ENCODE measurements at regions not wholly inside any gene's neighbourhood (a gene's known extent, or its start where the extent isn't known, plus 50 kb on each side); places are given as distances from the start of the nearest gene placed in this dataset.
"Not testable (repeated sequence)": the region's sequence is repeated elsewhere in the genome, so short reads cannot be mapped to it uniquely, and the experiment has no call there.

- no peak for DNase-seq (ENCODE audit: low read depth)
These were observed 155.3 kb downstream of the RAD51AP2 start for GRCh38 chr2:17362956-17363355.

- DNase-seq (ENCODE audit: low read depth): no peak
These were observed 162.5 kb downstream of the RAD51AP2 start for GRCh38 chr2:17355608-17356329.

GRCh38 chr2:17353263-17353662 is 165.0 kb downstream of the RAD51AP2 start:
- DNase-seq (ENCODE audit: low read depth): no peak

GRCh38 chr2:17342692-17343091 is 175.5 kb downstream of the RAD51AP2 start:
- not testable (repeated sequence) for DNase-seq (ENCODE audit: low read depth)

- DNase-seq (ENCODE audit: low read depth): no peak
These were observed 180.7 kb downstream of the RAD51AP2 start for GRCh38 chr2:17337507-17337906.

GRCh38 chr2:17336458-17336857 is 181.8 kb downstream of the RAD51AP2 start:
- DNase-seq (ENCODE audit: low read depth): no peak

GRCh38 chr2:17334300-17334699 is 183.9 kb downstream of the RAD51AP2 start:
- DNase-seq (ENCODE audit: low read depth): no peak

- no peak for DNase-seq (ENCODE audit: low read depth)
These were observed 186.6 kb downstream of the RAD51AP2 start for GRCh38 chr2:17331636-17332035.

- DNase-seq (ENCODE audit: low read depth): no peak
These were observed 190.1 kb downstream of the RAD51AP2 start for GRCh38 chr2:17328161-17328560.

- DNase-seq (ENCODE audit: low read depth): no peak
These were observed 190.6 kb downstream of the RAD51AP2 start for GRCh38 chr2:17327649-17328048.

- no peak for DNase-seq (ENCODE audit: low read depth)
These were observed 191.5 kb downstream of the RAD51AP2 start for GRCh38 chr2:17326717-17327116.

GRCh38 chr2:17323697-17324096 is 194.5 kb downstream of the RAD51AP2 start:
- no peak for DNase-seq (ENCODE audit: low read depth)

GRCh38 chr2:17322461-17322860 is 195.8 kb downstream of the RAD51AP2 start:
- DNase-seq (ENCODE audit: low read depth): no peak

GRCh38 chr2:17319090-17319489 is 199.2 kb downstream of the RAD51AP2 start:
- no peak for DNase-seq (ENCODE audit: low read depth)

- DNase-seq (ENCODE audit: low read depth): no peak
These were observed 200.2 kb downstream of the RAD51AP2 start for GRCh38 chr2:17318013-17318412.

GRCh38 chr2:17317439-17317976 is 200.7 kb downstream of the RAD51AP2 start:
- no peak for DNase-seq (ENCODE audit: low read depth)

GRCh38 chr2:17313261-17313660 is 205.0 kb downstream of the RAD51AP2 start:
- no peak for DNase-seq (ENCODE audit: low read depth)

GRCh38 chr2:17311771-17312511 is 206.3 kb downstream of the RAD51AP2 start:
- DNase-seq (ENCODE audit: low read depth): no peak

- DNase-seq (ENCODE audit: low read depth): no peak
These were observed 207.1 kb downstream of the RAD51AP2 start for GRCh38 chr2:17311106-17311619.

- no peak for DNase-seq (ENCODE audit: low read depth)
These were observed 208.4 kb downstream of the RAD51AP2 start for GRCh38 chr2:17309741-17310339.

- no peak for DNase-seq (ENCODE audit: low read depth)
These were observed 209.1 kb downstream of the RAD51AP2 start for GRCh38 chr2:17309181-17309580.

- DNase-seq (ENCODE audit: low read depth): no peak
These were observed 211.5 kb downstream of the RAD51AP2 start for GRCh38 chr2:17306706-17307105.

- no peak for DNase-seq (ENCODE audit: low read depth)
These were observed 212.0 kb downstream of the RAD51AP2 start for GRCh38 chr2:17306219-17306618.
